HEK293 (cell line): ENCODE measurements at regions not wholly inside any gene's neighbourhood (a gene's known extent, or its start where the extent isn't known, plus 50 kb on each side); places are given as distances from the start of the nearest gene placed in this dataset.

Experiments
- MYNN ChIP-seq: fragments of 450-650 bp; formaldehyde crosslinking; IDR thresholded peaks from 2 replicates; pipeline ENCODE4 v1.5.1; 2016; ENCODE audit warnings: missing biosample characterization, missing genetic modification characterization, borderline replicate concordance
- ZBTB1 ChIP-seq: fragments of 450-650 bp; formaldehyde crosslinking; IDR thresholded peaks from 2 replicates; pipeline ENCODE4 v1.5.1; 2016; ENCODE audit warnings: missing biosample characterization, missing genetic modification characterization
- ZFP41 ChIP-seq: fragments of 450-650 bp; formaldehyde crosslinking; IDR thresholded peaks from 2 replicates; pipeline ENCODE4 v1.5.1; 2016; ENCODE audit warnings: missing biosample characterization, missing genetic modification characterization, borderline replicate concordance
- ZNF501 ChIP-seq: fragments of 450-650 bp; formaldehyde crosslinking; IDR thresholded peaks from 2 replicates; pipeline ENCODE4 v1.5.1; 2016; ENCODE audit warnings: missing biosample characterization, missing genetic modification characterization
- ZNF785 ChIP-seq: fragments of 450-650 bp; formaldehyde crosslinking; IDR thresholded peaks from 2 replicates; pipeline ENCODE4 v1.5.1; 2016; ENCODE audit warnings: missing biosample characterization, missing genetic modification characterization
- TF ChIP-seq, protein P1 (sequence below): fragments of 450-650 bp; formaldehyde crosslinking; IDR thresholded peaks from 2 replicates; pipeline ENCODE4 v1.5.1; 2016; ENCODE audit warnings: missing biosample characterization, missing genetic modification characterization

GRCh38 chr10:131658476-131659110 lies 242.2 kb upstream of the PPP2R2D start:
- TF ChIP-seq MYNN (no peak), ZNF785 (tag by site-specific recombination) (no peak), ZNF501 (tag by site-specific recombination) (no peak), ZBTB1 (tag by site-specific recombination) (no peak), ZFP41 (tag by site-specific recombination) (no peak)
- TF ChIP-seq, protein P1, sequence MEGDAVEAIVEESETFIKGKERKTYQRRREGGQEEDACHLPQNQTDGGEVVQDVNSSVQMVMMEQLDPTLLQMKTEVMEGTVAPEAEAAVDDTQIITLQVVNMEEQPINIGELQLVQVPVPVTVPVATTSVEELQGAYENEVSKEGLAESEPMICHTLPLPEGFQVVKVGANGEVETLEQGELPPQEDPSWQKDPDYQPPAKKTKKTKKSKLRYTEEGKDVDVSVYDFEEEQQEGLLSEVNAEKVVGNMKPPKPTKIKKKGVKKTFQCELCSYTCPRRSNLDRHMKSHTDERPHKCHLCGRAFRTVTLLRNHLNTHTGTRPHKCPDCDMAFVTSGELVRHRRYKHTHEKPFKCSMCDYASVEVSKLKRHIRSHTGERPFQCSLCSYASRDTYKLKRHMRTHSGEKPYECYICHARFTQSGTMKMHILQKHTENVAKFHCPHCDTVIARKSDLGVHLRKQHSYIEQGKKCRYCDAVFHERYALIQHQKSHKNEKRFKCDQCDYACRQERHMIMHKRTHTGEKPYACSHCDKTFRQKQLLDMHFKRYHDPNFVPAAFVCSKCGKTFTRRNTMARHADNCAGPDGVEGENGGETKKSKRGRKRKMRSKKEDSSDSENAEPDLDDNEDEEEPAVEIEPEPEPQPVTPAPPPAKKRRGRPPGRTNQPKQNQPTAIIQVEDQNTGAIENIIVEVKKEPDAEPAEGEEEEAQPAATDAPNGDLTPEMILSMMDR (tag by site-specific recombination) = no peak
